ENCODE measurements at regions not wholly inside any gene's neighbourhood (a gene's known extent, or its start where the extent isn't known, plus 50 kb on each side); places are given as distances from the start of the nearest gene placed in this dataset.

DNA sequence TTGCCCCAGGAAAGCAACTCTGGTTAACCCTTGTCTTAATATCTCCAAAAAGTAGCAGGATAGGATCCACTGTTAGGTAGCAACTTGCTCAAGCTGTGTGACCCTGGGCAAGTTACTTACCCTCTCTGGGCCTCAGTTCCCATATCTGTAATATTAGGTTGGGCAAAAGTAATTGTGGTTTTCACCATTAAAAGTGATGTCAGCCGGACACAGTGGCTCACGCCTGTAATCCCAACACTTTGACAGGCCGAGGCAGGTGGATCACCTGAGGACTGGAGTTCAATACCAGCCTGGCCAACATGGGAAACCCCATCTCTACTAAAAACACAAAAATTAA lies 179.3 kb downstream of the FOXL1 start:
- no peak overlapping the region for H3K27ac ChIP-seq
- no peak for DNase-seq (ENCODE audit: low spot score)
- peaks cover 0 to 15% of the 10 kb centered on the region in 2 donors for H3K4me1 ChIP-seq
- H3K4me3 ChIP-seq, result no peak overlapping the region
- H3K36me3 ChIP-seq, result no peaks in the 10 kb centered on the region
- no peaks in the 10 kb centered on the region for H3K9me3 ChIP-seq
- no peaks in the 10 kb centered on the region for H3K27me3 ChIP-seq
- TF ChIP-seq, protein P1, sequence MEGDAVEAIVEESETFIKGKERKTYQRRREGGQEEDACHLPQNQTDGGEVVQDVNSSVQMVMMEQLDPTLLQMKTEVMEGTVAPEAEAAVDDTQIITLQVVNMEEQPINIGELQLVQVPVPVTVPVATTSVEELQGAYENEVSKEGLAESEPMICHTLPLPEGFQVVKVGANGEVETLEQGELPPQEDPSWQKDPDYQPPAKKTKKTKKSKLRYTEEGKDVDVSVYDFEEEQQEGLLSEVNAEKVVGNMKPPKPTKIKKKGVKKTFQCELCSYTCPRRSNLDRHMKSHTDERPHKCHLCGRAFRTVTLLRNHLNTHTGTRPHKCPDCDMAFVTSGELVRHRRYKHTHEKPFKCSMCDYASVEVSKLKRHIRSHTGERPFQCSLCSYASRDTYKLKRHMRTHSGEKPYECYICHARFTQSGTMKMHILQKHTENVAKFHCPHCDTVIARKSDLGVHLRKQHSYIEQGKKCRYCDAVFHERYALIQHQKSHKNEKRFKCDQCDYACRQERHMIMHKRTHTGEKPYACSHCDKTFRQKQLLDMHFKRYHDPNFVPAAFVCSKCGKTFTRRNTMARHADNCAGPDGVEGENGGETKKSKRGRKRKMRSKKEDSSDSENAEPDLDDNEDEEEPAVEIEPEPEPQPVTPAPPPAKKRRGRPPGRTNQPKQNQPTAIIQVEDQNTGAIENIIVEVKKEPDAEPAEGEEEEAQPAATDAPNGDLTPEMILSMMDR (IDR thresholded peaks at IDR 0.05), result no peak

DNA sequence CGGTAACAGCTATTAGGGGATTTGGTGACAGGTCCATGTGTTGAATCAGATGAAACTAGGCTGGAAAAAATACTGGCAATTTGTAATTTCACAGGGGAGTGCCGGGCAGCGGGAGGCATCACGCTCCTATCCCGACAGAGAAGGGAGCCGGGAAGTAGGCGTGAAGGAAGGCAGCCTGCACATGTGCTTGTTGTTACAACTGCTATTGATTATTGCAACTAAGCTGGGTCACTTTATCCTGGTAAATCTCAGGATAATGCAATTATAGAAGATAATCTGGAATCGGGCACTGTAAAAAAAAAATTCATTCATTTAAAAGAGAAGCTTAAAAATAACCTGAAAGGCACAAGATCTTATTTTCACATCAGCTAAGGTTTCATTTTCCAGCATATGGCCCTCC lies 180.6 kb downstream of the FOXL1 start:
- Histone ChIP-seq H3K36me3 (no peaks in the 10 kb centered on the region), H3K4me3 (no peak overlapping the region), H3K27ac (no peak overlapping the region), H3K4me1 (peaks cover 0 to 15% of the 10 kb centered on the region in 2 donors), H3K9me3 (no peaks in the 10 kb centered on the region), H3K27me3 (no peaks in the 10 kb centered on the region)
- TF ChIP-seq, protein P1 (IDR thresholded peaks at IDR 0.05), result no peak
- DNase-seq (ENCODE audit: low spot score), result no peak

DNA sequence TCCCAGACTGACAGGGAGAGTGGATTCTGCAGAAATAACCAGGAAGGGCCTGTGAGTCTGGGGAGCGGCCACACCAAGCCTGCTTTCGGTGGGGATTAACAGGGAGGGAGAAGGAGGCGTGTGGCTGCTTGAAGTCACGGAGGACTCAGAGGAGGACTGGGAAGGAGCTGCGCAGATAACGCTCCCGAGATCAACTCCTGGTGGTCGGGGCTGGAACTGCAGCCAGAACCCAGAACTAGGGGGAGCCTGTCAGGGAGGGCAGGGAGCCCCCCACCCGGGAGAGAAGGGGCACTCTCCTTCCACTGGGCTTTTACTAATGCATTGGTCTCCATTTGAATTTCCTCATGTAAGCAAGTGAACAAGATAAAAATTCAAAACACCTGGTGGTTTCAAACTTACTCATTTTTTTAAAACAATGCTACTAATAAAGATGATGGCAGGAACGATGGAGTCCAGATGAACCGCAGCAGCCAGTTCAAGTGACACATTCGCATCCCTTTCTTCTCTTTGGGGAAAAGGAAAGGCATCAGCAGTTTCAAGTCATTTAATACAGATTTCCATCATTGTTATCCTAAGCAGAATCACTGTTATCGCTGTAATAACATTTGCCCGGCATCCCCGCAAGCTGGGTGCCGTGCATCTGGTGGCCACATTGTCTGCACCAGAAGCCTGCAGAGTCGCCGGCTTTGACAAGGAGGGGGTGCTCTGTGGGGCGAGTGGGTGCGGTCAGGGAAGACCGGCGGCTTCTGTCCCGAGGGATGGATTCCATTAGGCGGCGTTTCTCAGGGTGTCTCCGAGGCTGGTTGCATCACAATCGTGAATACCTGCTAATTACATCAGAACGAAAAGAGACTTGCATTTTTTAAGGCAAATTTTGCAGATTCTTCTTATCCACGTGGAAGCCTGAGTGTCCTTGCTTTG lies 183.0 kb downstream of the FOXL1 start:
- peaks cover 0 to 8% of the 10 kb centered on the region in 2 donors for H3K9me3 ChIP-seq
- TF ChIP-seq, protein P1 (IDR thresholded peaks at IDR 0.05), result peak; percentile 75 to 85
- no peaks in the 10 kb centered on the region for H3K27me3 ChIP-seq
- DNase-seq (ENCODE audit: low spot score), result peak; percentile 70
- peaks cover 0 to 15% of the 10 kb centered on the region in 2 donors for H3K4me1 ChIP-seq
- H3K27ac ChIP-seq, result no peak overlapping the region
- H3K36me3 ChIP-seq, result no peaks in the 10 kb centered on the region
- H3K4me3 ChIP-seq, result no peak overlapping the region

DNA sequence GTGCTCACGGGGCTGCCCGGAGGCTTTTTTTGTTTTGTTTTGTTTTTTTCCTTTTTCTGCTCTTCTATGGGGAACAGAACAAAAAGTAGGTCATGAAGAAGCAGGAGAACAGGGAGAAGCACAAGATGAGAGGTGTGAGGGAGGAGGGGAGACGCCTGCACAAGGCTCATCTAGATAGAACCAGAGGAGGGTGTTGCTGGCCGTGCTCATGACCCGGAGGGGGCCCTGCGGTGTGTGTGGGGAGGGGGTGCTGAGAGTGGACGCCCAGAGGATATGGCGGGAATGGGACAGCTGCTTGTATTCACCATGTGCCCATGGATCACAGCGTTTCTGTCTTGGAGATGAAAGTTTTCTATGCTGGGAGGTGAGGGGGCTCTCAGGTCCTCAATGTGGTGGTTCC lies 183.7 kb downstream of the FOXL1 start:
- TF ChIP-seq, protein P1 (IDR thresholded peaks at IDR 0.05), result no peak
- peaks cover 0 to 15% of the 10 kb centered on the region in 2 donors for H3K4me1 ChIP-seq
- H3K36me3 ChIP-seq, result no peaks in the 10 kb centered on the region
- no peak overlapping the region for H3K27ac ChIP-seq
- H3K4me3 ChIP-seq, result no peak overlapping the region
- no peak for DNase-seq (ENCODE audit: low spot score)
- no peaks in the 10 kb centered on the region for H3K27me3 ChIP-seq
- H3K9me3 ChIP-seq, result peaks cover 0 to 10% of the 10 kb centered on the region in 2 donors

DNA sequence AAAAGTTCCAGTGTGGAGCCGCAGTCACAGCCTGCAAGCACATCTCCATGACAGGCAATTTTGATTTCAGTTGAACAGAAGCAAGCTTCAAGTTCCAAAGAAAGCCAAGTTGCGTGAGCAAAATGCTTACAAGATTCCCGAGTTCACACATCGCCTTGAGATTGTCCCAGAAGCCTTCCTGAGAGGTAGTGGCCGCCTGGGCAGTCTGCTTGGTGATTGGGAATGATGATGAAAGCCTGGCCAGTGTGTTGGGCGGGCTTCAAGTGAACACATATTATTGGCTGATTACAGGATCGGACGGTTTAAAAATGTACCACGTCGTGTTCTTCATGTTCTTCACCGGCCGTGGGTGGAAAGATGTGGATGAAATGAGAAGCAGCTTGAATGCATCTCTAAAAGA lies 185.5 kb downstream of the FOXL1 start:
- Histone ChIP-seq H3K27me3 (no peaks in the 10 kb centered on the region), H3K4me1 (peaks cover 0 to 15% of the 10 kb centered on the region in 2 donors), H3K36me3 (no peaks in the 10 kb centered on the region), H3K4me3 (no peak overlapping the region), H3K27ac (no peak overlapping the region), H3K9me3 (peaks cover 0 to 10% of the 10 kb centered on the region in 2 donors)
- no peak for DNase-seq (ENCODE audit: low spot score)
- TF ChIP-seq, protein P1 (IDR thresholded peaks at IDR 0.05), result no peak
